WTC11 (cell line): ENCODE measurements at regions not wholly inside any gene's neighbourhood (a gene's known extent, or its start where the extent isn't known, plus 50 kb on each side); places are given as distances from the start of the nearest gene placed in this dataset.

Experiments
- ATAC-seq: fragments of 200-7000 bp; cut with Tn5 transposase; 2 replicates; pipeline ENCODE4 v1.10.0; 2021; ENCODE audit warnings: mild to moderate bottlenecking, moderate library complexity
- CTCF ChIA-PET: fragments of 300-600 bp; sonication (Branson Sonifier 250); formaldehyde crosslinking; loops from one replicate; lab custom pipeline; 2021; ENCODE audit warnings: antibody characterized with exemption; lab: Charles Lee
- POLR2A ChIA-PET: fragments of 350-600 bp; sonication (Branson Sonifier 250); formaldehyde crosslinking; loops from one replicate; lab custom pipeline; 2021; ENCODE audit warnings: antibody characterized with exemption; lab: Charles Lee
- DNase-seq: peaks from one replicate; pipeline ENCODE4 v3.0.0; 2021; ENCODE audit warnings: low spot score
- H3K27ac Mint-ChIP-seq: 2 replicates; pipeline ENCODE4 v1.8.0; 2021; ENCODE audit warnings: mixed read lengths
- H3K27me3 Mint-ChIP-seq: 2 replicates; pipeline ENCODE4 v1.8.0; 2021; ENCODE audit warnings: low read depth, mild to moderate bottlenecking, moderate library complexity, mixed read lengths
- H3K36me3 Mint-ChIP-seq: 2 replicates; pipeline ENCODE4 v1.8.0; 2021; ENCODE audit warnings: mixed read lengths
- H3K4me1 Mint-ChIP-seq: 2 replicates; pipeline ENCODE4 v1.8.0; 2022; ENCODE audit warnings: mixed read lengths
- H3K4me3 Mint-ChIP-seq: 2 replicates; pipeline ENCODE4 v1.8.0; 2021; ENCODE audit warnings: mild to moderate bottlenecking, moderate library complexity, mixed read lengths
- H3K9me3 Mint-ChIP-seq: 2 replicates; pipeline ENCODE4 v1.8.0; 2021; ENCODE audit warnings: mixed read lengths
- ATF3 ChIP-seq: sonication (generic); formaldehyde crosslinking; conservative IDR thresholded peaks from 2 replicates; pipeline ENCODE4 v1.8.1; 2022; ENCODE audit warnings: mild to moderate bottlenecking, missing genetic modification reagents
- ATF6 ChIP-seq: sonication (generic); formaldehyde crosslinking; IDR thresholded peaks from 2 replicates; pipeline ENCODE4 v1.8.1; 2023; ENCODE audit warnings: mild to moderate bottlenecking, missing genetic modification reagents
- CTCF ChIP-seq: fragments of 200-600 bp; IDR thresholded peaks from 2 replicates; pipeline ENCODE4 v1.8.0; 2022; ENCODE audit warnings: antibody characterized with exemption
- FOXP4 ChIP-seq: sonication (generic); formaldehyde crosslinking; IDR thresholded peaks from 2 replicates; pipeline ENCODE4 v1.8.0; 2022; ENCODE audit warnings: mild to moderate bottlenecking, missing genetic modification reagents
- GABPB1 ChIP-seq: sonication (generic); formaldehyde crosslinking; IDR thresholded peaks from 2 replicates; pipeline ENCODE4 v1.8.1; 2023; ENCODE audit warnings: mild to moderate bottlenecking, missing genetic modification reagents
- IRF2 ChIP-seq: sonication (generic); formaldehyde crosslinking; IDR thresholded peaks from 2 replicates; pipeline ENCODE4 v1.8.0; 2022; ENCODE audit warnings: low read depth, missing genetic modification reagents, borderline replicate concordance
- MAX ChIP-seq: sonication (generic); formaldehyde crosslinking; IDR thresholded peaks from 2 replicates; pipeline ENCODE4 v1.8.0; 2022; ENCODE audit warnings: mild to moderate bottlenecking, missing genetic modification reagents
- OVOL2 ChIP-seq: fragments of 250-450 bp; sonication (Bioruptor Pico); IDR thresholded peaks from 2 replicates; pipeline ENCODE4 v1.9.0; 2021; ENCODE audit warnings: mild to moderate bottlenecking, borderline replicate concordance
- PRRX2 ChIP-seq: fragments of 250-450 bp; sonication (Bioruptor Pico); IDR thresholded peaks from 2 replicates; pipeline ENCODE4 v1.8.0; 2021; ENCODE audit warnings: mild to moderate bottlenecking
- SP1 ChIP-seq: sonication (generic); formaldehyde crosslinking; conservative IDR thresholded peaks from 2 replicates; pipeline ENCODE4 v1.8.1; 2022; ENCODE audit warnings: missing genetic modification reagents
- TEAD1 ChIP-seq: sonication (generic); formaldehyde crosslinking; IDR thresholded peaks from 2 replicates; pipeline ENCODE4 v1.8.0; 2022; ENCODE audit warnings: mild to moderate bottlenecking, missing genetic modification reagents
- USF2 ChIP-seq: sonication (generic); formaldehyde crosslinking; IDR thresholded peaks from 2 replicates; pipeline ENCODE4 v1.8.1; 2023; ENCODE audit warnings: mild to moderate bottlenecking, missing genetic modification reagents, moderate library complexity
- ZMAT4 ChIP-seq: fragments of 250-450 bp; sonication (Bioruptor Pico); IDR thresholded peaks from 2 replicates; pipeline ENCODE4 v1.9.0; 2021; ENCODE audit warnings: mild to moderate bottlenecking
- ZNF219 ChIP-seq: sonication (generic); formaldehyde crosslinking; IDR thresholded peaks from 2 replicates; pipeline ENCODE4 v1.8.0; 2023; ENCODE audit warnings: missing genetic modification reagents, mild to moderate bottlenecking, borderline replicate concordance
- ZNF263 ChIP-seq: sonication (generic); formaldehyde crosslinking; IDR thresholded peaks from 2 replicates; pipeline ENCODE4 v1.8.1; 2022; ENCODE audit warnings: low read depth, mild to moderate bottlenecking, moderate library complexity, missing genetic modification reagents
- ZNF317 ChIP-seq: sonication (generic); formaldehyde crosslinking; IDR thresholded peaks from 2 replicates; pipeline ENCODE4 v1.8.1; 2023; ENCODE audit warnings: low read depth, mild to moderate bottlenecking, moderate library complexity, missing genetic modification reagents, borderline replicate concordance
- ZNF396 ChIP-seq: fragments of 250-450 bp; sonication (Bioruptor Pico); IDR thresholded peaks from 2 replicates; pipeline ENCODE4 v1.8.0; 2021; ENCODE audit warnings: mild to moderate bottlenecking, moderate library complexity, borderline replicate concordance
- ZNF671 ChIP-seq: fragments of 250-450 bp; sonication (Bioruptor Pico); IDR thresholded peaks from 2 replicates; pipeline ENCODE4 v1.8.0; 2021; ENCODE audit warnings: mild to moderate bottlenecking
- ZSCAN18 ChIP-seq: fragments of 250-450 bp; sonication (Bioruptor Pico); IDR thresholded peaks from 2 replicates; pipeline ENCODE4 v2.1.2; 2022; ENCODE audit warnings: mild to moderate bottlenecking, moderate library complexity

GRCh38 chr16:60675022-60675421, 1361.2 kb downstream of the CDH8 start (continued):
- TF ChIP-seq IRF2 (CRISPR knock-in tag) = no peak
- TF ChIP-seq ZNF396 (CRISPR knock-in tag) = no peak
- no peak for TF ChIP-seq OVOL2 (CRISPR knock-in tag)
- TF ChIP-seq ZMAT4 = no peak

GRCh38 chr16:60674241-60674640, 1362.0 kb downstream of the CDH8 start:
- TF ChIP-seq USF2 (CRISPR knock-in tag) (no peak), ZNF219 (CRISPR knock-in tag) (no peak), GABPB1 (no peak), ATF6 (CRISPR knock-in tag) (no peak), FOXP4 (CRISPR knock-in tag) (no peak), ZNF317 (no peak), CTCF (no peak), ZNF396 (CRISPR knock-in tag) (no peak), ZNF671 (CRISPR knock-in tag) (no peak), TEAD1 (CRISPR knock-in tag) (no peak), ZNF263 (CRISPR knock-in tag) (no peak), ZSCAN18 (CRISPR knock-in tag) (no peak), PRRX2 (CRISPR knock-in tag) (no peak), MAX (CRISPR knock-in tag) (no peak), ATF3 (no peak), SP1 (CRISPR knock-in tag) (no peak)
- H3K4me1 Mint-ChIP-seq = no peaks in the 10 kb centered on the region
- no peaks in the 10 kb centered on the region for H3K27me3 Mint-ChIP-seq
- no peak overlapping the region for H3K27ac Mint-ChIP-seq
- no peak for ATAC-seq
- CTCF ChIA-PET = no interaction called here
- H3K9me3 Mint-ChIP-seq = no peaks in the 10 kb centered on the region
- DNase-seq = no peak
- POLR2A ChIA-PET = no interaction called here
- H3K36me3 Mint-ChIP-seq = no peaks in the 10 kb centered on the region
- H3K4me3 Mint-ChIP-seq = no peak overlapping the region
